IMR-90 (cell line): ENCODE measurements at regions not wholly inside any gene's neighbourhood (a gene's known extent, or its start where the extent isn't known, plus 50 kb on each side); places are given as distances from the start of the nearest gene placed in this dataset.

ENCODE experiments used
- CEBPB ChIP-seq: IDR thresholded peaks from 2 replicates; pipeline ENCODE4 v1.6.1; 2012; ENCODE audit warnings: low read depth, low read length, improper control_type of control experiment
- CHD1 ChIP-seq: IDR thresholded peaks from 2 replicates; pipeline ENCODE4 v1.6.1; 2012; ENCODE audit warnings: low read depth, low read length, improper control_type of control experiment
- MAFK ChIP-seq: IDR thresholded peaks from 2 replicates; pipeline ENCODE4 v1.6.1; 2012; ENCODE audit warnings: low read depth, low read length, improper control_type of control experiment
- MXI1 ChIP-seq: IDR thresholded peaks from 2 replicates; pipeline ENCODE4 v1.6.1; 2012; ENCODE audit warnings: low read depth, mild to moderate bottlenecking, low read length, moderate library complexity, borderline replicate concordance
- POLR2A ChIP-seq: IDR thresholded peaks from 2 replicates; pipeline ENCODE4 v1.6.1; 2012; ENCODE audit warnings: mild to moderate bottlenecking, low read depth, low read length
- RAD21 ChIP-seq: IDR thresholded peaks from 2 replicates; pipeline ENCODE4 v1.6.1; 2012; ENCODE audit warnings: low read length, improper control_type of control experiment
- RFX5 ChIP-seq: IDR thresholded peaks from 2 replicates; pipeline ENCODE4 v1.8.0; 2012; ENCODE audit warnings: low read depth, mild to moderate bottlenecking, low read length, moderate library complexity
- TF ChIP-seq, protein P1 (sequence below): fragments of 150-350 bp; IDR thresholded peaks from 2 replicates; pipeline ENCODE4 v1.6.1; 2017; ENCODE audit warnings: mild to moderate bottlenecking, antibody characterized with exemption, low read length, low read depth
- TF ChIP-seq, protein P2 (sequence below): conservative IDR thresholded peaks from 2 replicates; pipeline ENCODE4 v1.5.1; 2012; ENCODE audit warnings: mild to moderate bottlenecking, low read depth, low read length, improper control_type of control experiment

DNA sequence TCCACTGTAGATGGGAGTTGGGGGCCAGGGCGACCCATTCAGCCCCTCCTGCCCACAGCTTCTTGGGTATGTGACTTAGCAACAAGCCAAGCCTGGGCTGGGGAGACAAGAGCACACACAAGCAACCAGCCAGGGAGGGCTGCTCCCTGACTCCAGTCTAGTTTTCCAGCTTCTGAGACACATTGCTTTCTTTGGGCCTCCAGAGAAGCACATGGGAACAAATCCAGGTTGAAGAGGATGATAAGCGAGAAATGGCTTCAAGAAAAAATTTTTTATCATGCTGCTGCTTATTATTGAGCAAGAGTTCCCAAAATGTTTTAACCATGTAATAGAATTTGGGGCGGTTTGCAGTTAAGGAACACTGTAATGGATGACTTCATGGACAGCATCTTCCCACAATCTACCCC lies 173.7 kb downstream of the SOX9 start:
- TF ChIP-seq POLR2A (no peak), RAD21 (no peak), CHD1 (no peak), MXI1 (no peak), CEBPB (no peak), MAFK (no peak), RFX5 (no peak)
- TF ChIP-seq, protein P1, sequence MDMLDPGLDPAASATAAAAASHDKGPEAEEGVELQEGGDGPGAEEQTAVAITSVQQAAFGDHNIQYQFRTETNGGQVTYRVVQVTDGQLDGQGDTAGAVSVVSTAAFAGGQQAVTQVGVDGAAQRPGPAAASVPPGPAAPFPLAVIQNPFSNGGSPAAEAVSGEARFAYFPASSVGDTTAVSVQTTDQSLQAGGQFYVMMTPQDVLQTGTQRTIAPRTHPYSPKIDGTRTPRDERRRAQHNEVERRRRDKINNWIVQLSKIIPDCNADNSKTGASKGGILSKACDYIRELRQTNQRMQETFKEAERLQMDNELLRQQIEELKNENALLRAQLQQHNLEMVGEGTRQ, result no peak
- TF ChIP-seq, protein P2, sequence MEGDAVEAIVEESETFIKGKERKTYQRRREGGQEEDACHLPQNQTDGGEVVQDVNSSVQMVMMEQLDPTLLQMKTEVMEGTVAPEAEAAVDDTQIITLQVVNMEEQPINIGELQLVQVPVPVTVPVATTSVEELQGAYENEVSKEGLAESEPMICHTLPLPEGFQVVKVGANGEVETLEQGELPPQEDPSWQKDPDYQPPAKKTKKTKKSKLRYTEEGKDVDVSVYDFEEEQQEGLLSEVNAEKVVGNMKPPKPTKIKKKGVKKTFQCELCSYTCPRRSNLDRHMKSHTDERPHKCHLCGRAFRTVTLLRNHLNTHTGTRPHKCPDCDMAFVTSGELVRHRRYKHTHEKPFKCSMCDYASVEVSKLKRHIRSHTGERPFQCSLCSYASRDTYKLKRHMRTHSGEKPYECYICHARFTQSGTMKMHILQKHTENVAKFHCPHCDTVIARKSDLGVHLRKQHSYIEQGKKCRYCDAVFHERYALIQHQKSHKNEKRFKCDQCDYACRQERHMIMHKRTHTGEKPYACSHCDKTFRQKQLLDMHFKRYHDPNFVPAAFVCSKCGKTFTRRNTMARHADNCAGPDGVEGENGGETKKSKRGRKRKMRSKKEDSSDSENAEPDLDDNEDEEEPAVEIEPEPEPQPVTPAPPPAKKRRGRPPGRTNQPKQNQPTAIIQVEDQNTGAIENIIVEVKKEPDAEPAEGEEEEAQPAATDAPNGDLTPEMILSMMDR, result no peak
